EL (cell line): ENCODE measurements at regions not wholly inside any gene's neighbourhood (a gene's known extent, or its start where the extent isn't known, plus 50 kb on each side); places are given as distances from the start of the nearest gene placed in this dataset.

ENCODE experiments used
- DNase-seq: peaks from one replicate; pipeline ENCODE4 v3.0.0-alpha.2; 2016

- no peak for DNase-seq
Observed at GRCh38 chr6:139847457-139847813, 473.0 kb upstream of the CITED2 start.

GRCh38 chr6:139846538-139847456 is 472.3 kb upstream of the CITED2 start:
- DNase-seq, result no peak

- DNase-seq, result no peak
Observed at GRCh38 chr6:139844907-139845306, 470.5 kb upstream of the CITED2 start.

GRCh38 chr6:139841794-139842215 is 467.4 kb upstream of the CITED2 start:
- no peak for DNase-seq

GRCh38 chr6:139839506-139840156 is 465.2 kb upstream of the CITED2 start:
- peak; percentile 65 for DNase-seq

- no peak for DNase-seq
Observed at GRCh38 chr6:139834232-139834631, 459.8 kb upstream of the CITED2 start.

GRCh38 chr6:139833592-139833991 is 459.1 kb upstream of the CITED2 start:
- no peak for DNase-seq

- DNase-seq, result no peak
Observed at GRCh38 chr6:139832493-139833305, 458.3 kb upstream of the CITED2 start.

GRCh38 chr6:139829576-139829975 is 455.1 kb upstream of the CITED2 start:
- DNase-seq, result no peak

GRCh38 chr6:139828751-139829519 is 454.5 kb upstream of the CITED2 start:
- DNase-seq, result no peak

- DNase-seq, result no peak
Observed at GRCh38 chr6:139825935-139826374, 451.5 kb upstream of the CITED2 start.

- no peak for DNase-seq
Observed at GRCh38 chr6:139824864-139825263, 450.4 kb upstream of the CITED2 start.

GRCh38 chr6:139823808-139824126 is 449.3 kb upstream of the CITED2 start:
- DNase-seq, result no peak

GRCh38 chr6:139823099-139823807 is 448.8 kb upstream of the CITED2 start:
- no peak for DNase-seq

GRCh38 chr6:139821676-139822223 is 447.3 kb upstream of the CITED2 start:
- DNase-seq, result no peak

GRCh38 chr6:139820210-139820609 is 445.8 kb upstream of the CITED2 start:
- DNase-seq, result peak; percentile 88

GRCh38 chr6:139819776-139820175 is 445.3 kb upstream of the CITED2 start:
- no peak for DNase-seq

GRCh38 chr6:139812939-139813338 is 438.5 kb upstream of the CITED2 start:
- DNase-seq, result no peak

- no peak for DNase-seq
Observed at GRCh38 chr6:139801571-139802321, 427.3 kb upstream of the CITED2 start.

- no peak for DNase-seq
Observed at GRCh38 chr6:139800837-139801236, 426.4 kb upstream of the CITED2 start.

GRCh38 chr6:139790527-139790926 is 416.1 kb upstream of the CITED2 start:
- no peak for DNase-seq
